Activated B cell treated with CpG ODN at 0.5 μM for 24 hours (primary cell): ENCODE measurements at regions not wholly inside any gene's neighbourhood (a gene's known extent, or its start where the extent isn't known, plus 50 kb on each side); places are given as distances from the start of the nearest gene placed in this dataset.

Experiments
- ATAC-seq: fragments of 200-7000 bp; cut with Tn5 transposase; one replicate; pipeline ENCODE4 v1.10.0; 2021; ENCODE audit warnings: low read depth, mild to moderate bottlenecking, moderate library complexity
- CTCF ChIA-PET: fragments of 350-600 bp; sonication (Branson Sonifier 250); formaldehyde crosslinking; loops from one replicate; lab custom pipeline; 2021; ENCODE audit warnings: antibody characterized with exemption; lab: Charles Lee
- POLR2A ChIA-PET: fragments of 350-600 bp; sonication (Branson Sonifier 250); formaldehyde crosslinking; loops from one replicate; lab custom pipeline; 2021; ENCODE audit warnings: antibody characterized with exemption; lab: Charles Lee
- DNase-seq: peaks from one replicate; pipeline ENCODE4 v3.0.0; 2022
- H3K27ac Mint-ChIP-seq: one replicate; pipeline ENCODE4 v1.8.0; 2020; ENCODE audit warnings: mixed read lengths
- H3K27me3 Mint-ChIP-seq: one replicate; pipeline ENCODE4 v1.8.0; 2021; ENCODE audit warnings: mixed read lengths
- H3K36me3 Mint-ChIP-seq: one replicate; pipeline ENCODE4 v1.8.0; 2021; ENCODE audit warnings: low read depth, mixed read lengths
- H3K4me1 Mint-ChIP-seq: one replicate; pipeline ENCODE4 v1.8.0; 2021; ENCODE audit warnings: mixed read lengths
- H3K4me3 Mint-ChIP-seq: one replicate; pipeline ENCODE4 v1.8.0; 2020; ENCODE audit warnings: mild to moderate bottlenecking, mixed read lengths
- H3K9me3 Mint-ChIP-seq: one replicate; pipeline ENCODE4 v1.8.0; 2020; ENCODE audit warnings: mixed read lengths
- intact Hi-C: fragments of 100-400 bp; cut with micrococcal nuclease; formaldehyde crosslinking; loops from one replicate; pipeline ENCODE4 v1.15.1; 2024
- TF ChIP-seq, protein P1 (sequence below): fragments of 200-600 bp; IDR thresholded peaks from one replicate; pipeline ENCODE4 v1.8.0; 2022; ENCODE audit warnings: antibody characterized with exemption, mild to moderate bottlenecking

DNA sequence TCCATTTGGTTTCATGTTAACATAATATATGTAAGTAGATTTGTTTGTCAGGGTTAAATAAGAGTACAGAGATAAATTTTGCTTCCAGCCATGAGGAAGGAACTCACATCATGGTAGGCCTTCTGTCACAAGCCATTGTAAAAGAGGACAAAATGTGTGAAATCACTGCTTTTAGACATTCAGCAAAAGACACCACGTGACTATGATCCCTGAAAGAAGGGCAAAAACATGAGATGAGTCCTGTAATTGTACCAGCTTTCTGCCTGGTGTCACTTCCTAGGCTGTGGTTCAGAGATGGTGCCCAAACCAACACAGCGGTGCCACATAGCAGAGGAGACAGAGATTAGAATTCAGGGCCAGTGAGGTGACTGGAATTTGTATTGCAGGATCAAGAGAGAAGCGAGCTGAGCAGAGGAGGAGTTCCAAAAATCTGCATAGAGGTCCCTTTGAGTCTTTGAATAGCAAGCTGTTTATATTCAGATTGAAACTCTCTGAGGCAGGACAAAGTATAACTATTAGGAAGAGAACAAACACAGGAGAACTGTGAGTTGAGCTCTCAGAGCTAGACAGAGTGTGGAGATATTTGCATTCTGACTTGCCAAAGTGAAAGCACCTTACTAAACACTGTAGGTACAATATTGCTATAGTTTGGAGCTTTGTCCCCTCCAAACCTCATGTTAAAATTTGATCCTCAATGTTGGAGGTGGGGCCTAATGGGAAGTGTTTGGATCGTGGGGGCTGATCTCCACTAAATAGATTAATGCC is 52.6 kb upstream of the PDE7B start:
- Mint-ChIP-seq H3K4me1 (peaks cover 4% of the 10 kb centered on the region), H3K4me3 (no peak overlapping the region), H3K36me3 (no peaks in the 10 kb centered on the region), H3K27me3 (no peaks in the 10 kb centered on the region), H3K27ac (no peak overlapping the region), H3K9me3 (no peaks in the 10 kb centered on the region)
- POLR2A ChIA-PET = no interaction called here
- no peak for ATAC-seq
- TF ChIP-seq, protein P1, sequence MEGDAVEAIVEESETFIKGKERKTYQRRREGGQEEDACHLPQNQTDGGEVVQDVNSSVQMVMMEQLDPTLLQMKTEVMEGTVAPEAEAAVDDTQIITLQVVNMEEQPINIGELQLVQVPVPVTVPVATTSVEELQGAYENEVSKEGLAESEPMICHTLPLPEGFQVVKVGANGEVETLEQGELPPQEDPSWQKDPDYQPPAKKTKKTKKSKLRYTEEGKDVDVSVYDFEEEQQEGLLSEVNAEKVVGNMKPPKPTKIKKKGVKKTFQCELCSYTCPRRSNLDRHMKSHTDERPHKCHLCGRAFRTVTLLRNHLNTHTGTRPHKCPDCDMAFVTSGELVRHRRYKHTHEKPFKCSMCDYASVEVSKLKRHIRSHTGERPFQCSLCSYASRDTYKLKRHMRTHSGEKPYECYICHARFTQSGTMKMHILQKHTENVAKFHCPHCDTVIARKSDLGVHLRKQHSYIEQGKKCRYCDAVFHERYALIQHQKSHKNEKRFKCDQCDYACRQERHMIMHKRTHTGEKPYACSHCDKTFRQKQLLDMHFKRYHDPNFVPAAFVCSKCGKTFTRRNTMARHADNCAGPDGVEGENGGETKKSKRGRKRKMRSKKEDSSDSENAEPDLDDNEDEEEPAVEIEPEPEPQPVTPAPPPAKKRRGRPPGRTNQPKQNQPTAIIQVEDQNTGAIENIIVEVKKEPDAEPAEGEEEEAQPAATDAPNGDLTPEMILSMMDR = no peak
- intact Hi-C loops = no loop called here
- CTCF ChIA-PET = no interaction called here
- no peak for DNase-seq
